ENCODE measurements at regions not wholly inside any gene's neighbourhood (a gene's known extent, or its start where the extent isn't known, plus 50 kb on each side); places are given as distances from the start of the nearest gene placed in this dataset.

DNA sequence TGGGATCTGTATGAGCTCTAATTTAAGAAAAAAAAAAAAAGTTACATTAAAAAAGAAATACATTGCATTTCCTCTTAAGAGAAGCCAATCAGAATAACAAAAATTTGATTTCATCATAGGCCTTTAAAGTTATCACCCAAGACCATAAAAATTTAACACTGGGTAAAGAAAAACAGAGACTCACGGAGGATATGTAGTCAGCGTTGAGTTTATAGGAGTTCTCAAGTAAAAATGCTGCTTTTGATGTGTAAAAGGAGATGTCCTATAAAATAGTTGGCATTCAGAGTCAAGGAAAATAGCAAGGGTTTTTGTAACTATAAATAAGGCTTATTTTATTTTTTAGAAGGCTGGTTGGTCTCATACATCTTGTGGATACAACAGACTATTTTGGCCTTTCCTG lies 191.1 kb downstream of the EFNB2 start:
- no peak overlapping the region for H3K4me3 ChIP-seq
- no peaks in the 10 kb centered on the region for H4K20me1 ChIP-seq
- TF ChIP-seq Cebpa-rat (IDR thresholded peaks at IDR 0.05): no peak
- peaks cover 6% of the 10 kb centered on the region; the same call in 1 of the 2 replicates for H3K27me3 ChIP-seq
- H3K9ac ChIP-seq: peak overlapping the region; percentile 39; the same call in 1 of the 2 replicates
- H3K4me2 ChIP-seq: peak overlapping the region; percentile 62
- no peak overlapping the region for H3K27ac ChIP-seq
- no peaks in the 10 kb centered on the region for H3K36me3 ChIP-seq
- 0 out of 2 replicates have a peak, but pooled peaks cover 9% of the 10 kb centered on the region for H3K4me1 ChIP-seq
- peaks cover 20% of the 10 kb centered on the region for H3K9me3 ChIP-seq

DNA sequence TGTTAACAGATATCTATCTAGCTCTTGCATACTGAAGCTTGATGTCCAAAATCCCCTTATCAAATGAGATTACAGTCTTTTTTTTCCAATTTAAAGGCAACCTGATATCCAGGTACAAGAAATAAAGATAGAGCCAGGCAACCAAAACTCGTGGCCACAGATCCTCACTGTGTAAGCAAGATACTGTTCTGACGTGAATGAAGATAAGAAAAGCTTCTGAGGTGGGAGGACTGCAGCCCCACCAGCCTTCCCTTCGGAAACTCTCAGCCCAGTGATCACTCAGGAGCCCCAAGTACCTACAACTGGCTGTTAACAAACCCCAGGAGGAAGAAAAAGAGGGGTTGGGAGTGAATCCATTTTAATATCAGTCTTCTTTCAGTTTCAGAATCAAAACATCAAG lies 191.6 kb downstream of the EFNB2 start:
- TF ChIP-seq Cebpa-rat (IDR thresholded peaks at IDR 0.05): no peak
- peak overlapping the region; percentile 62 for H3K4me2 ChIP-seq

DNA sequence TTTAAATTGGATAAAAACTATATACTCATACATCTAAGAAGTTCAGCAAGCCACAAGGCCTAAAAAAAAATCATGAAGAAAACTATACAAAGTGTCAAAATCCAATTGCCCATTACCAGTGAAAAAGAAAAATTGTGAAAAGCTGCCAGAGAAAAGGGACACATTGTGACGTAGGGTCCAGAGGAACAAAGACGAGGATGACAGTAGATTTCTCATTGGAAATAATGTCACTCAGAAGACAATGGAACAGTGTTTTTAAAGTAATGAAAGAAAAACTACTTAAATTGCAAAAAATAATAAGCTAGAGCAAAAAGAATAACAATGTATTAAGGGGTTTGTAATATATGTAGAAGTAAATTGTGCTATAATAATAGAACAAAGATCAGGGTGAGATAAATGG lies 195.2 kb downstream of the EFNB2 start:
- no peak overlapping the region for H3K4me2 ChIP-seq
- no peaks in the 10 kb centered on the region for H3K36me3 ChIP-seq
- H3K9ac ChIP-seq: no peak overlapping the region
- H4K20me1 ChIP-seq: no peaks in the 10 kb centered on the region
- peaks cover 15% of the 10 kb centered on the region for H3K9me3 ChIP-seq
- H3K4me1 ChIP-seq: 0 out of 2 replicates have a peak, but pooled peaks cover 9% of the 10 kb centered on the region
- TF ChIP-seq Cebpa-rat (IDR thresholded peaks at IDR 0.05): no peak
- no peaks in the 10 kb centered on the region for H3K27me3 ChIP-seq
- H3K4me3 ChIP-seq: no peak overlapping the region
- H3K27ac ChIP-seq: no peak overlapping the region

More for the DNA sequence above, 191.6 kb downstream of the EFNB2 start:
- H3K4me3 ChIP-seq: no peak overlapping the region; the same call in 1 of the 2 replicates
- no peaks in the 10 kb centered on the region for H3K36me3 ChIP-seq
- H3K9me3 ChIP-seq: peaks cover 15% of the 10 kb centered on the region
- no peaks in the 10 kb centered on the region for H4K20me1 ChIP-seq
- H3K9ac ChIP-seq: peak overlapping the region; percentile 39; the same call in 1 of the 2 replicates
- no peak overlapping the region for H3K27ac ChIP-seq
- H3K27me3 ChIP-seq: 0 out of 2 replicates have a peak, but pooled peaks cover under 1% of the 10 kb centered on the region
- 0 out of 2 replicates have a peak, but pooled peaks cover 9% of the 10 kb centered on the region for H3K4me1 ChIP-seq

DNA sequence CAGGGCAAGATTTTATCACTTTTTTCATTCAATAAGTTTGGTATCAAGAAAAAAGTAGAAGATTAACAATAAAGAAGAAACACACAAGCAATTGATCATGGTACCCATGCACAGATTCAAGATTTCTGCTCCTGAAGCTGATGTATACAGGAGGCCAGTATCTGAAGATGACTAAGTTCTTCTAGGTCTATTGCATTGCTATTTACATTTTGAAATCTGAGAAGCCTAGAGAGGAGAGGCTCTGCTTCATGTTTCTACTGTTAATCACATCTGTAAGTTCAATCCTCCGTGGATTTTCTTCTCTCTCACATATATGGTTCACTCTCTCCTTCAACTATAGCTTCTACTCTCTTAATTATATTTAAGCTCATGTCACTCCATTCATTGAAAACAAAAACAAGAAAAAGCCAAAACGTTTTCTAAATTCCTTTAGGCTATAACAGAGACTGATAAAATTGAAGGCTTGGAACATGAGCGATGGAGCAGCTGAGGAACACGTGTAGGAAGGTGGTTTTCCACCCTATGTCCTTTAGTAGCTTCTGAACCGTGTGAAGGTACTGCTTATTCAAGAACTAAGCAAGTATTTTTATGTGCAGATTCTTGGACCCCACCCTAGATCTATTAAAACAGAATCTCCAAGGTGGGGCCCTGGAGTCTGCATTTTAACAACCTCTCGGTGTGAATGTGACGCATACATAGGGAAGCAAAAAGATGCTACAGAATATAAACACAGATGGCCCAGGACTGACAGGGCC lies 198.2 kb downstream of the EFNB2 start:
- Histone ChIP-seq H4K20me1 (no peaks in the 10 kb centered on the region), H3K4me2 (no peak overlapping the region), H3K4me1 (no peaks in the 10 kb centered on the region), H3K4me3 (no peak overlapping the region), H3K9me3 (peaks cover 15% of the 10 kb centered on the region), H3K36me3 (no peaks in the 10 kb centered on the region), H3K27ac (no peak overlapping the region), H3K27me3 (no peaks in the 10 kb centered on the region), H3K9ac (no peak overlapping the region)
- no peak for TF ChIP-seq Cebpa-rat (IDR thresholded peaks at IDR 0.05)

DNA sequence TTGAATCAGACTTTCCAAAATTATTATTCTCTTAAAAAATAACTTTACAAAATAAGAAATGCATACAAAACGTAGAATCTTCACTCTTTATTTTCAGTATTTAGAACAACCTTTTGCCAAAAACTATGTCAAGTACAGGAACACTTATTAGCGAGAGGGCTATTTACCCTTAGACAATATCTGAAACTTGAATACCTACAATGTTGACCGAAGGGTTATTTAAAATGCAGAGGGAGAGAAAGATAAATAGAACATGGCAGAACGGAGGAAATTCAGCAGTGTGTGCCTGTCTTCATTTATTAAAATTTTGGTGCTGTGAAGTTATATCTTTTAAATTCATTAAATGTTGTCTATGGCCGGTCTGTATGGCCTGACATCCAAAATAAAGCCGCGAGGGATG lies 198.8 kb downstream of the EFNB2 start:
- H3K9ac ChIP-seq: no peak overlapping the region
- H3K27me3 ChIP-seq: no peaks in the 10 kb centered on the region
- no peak overlapping the region for H3K27ac ChIP-seq
- H3K4me2 ChIP-seq: no peak overlapping the region
- H3K9me3 ChIP-seq: peaks cover 15% of the 10 kb centered on the region
- no peak for TF ChIP-seq Cebpa-rat (IDR thresholded peaks at IDR 0.05)
- H3K36me3 ChIP-seq: no peaks in the 10 kb centered on the region
- H4K20me1 ChIP-seq: no peaks in the 10 kb centered on the region
- no peak overlapping the region for H3K4me3 ChIP-seq
- H3K4me1 ChIP-seq: no peaks in the 10 kb centered on the region

DNA sequence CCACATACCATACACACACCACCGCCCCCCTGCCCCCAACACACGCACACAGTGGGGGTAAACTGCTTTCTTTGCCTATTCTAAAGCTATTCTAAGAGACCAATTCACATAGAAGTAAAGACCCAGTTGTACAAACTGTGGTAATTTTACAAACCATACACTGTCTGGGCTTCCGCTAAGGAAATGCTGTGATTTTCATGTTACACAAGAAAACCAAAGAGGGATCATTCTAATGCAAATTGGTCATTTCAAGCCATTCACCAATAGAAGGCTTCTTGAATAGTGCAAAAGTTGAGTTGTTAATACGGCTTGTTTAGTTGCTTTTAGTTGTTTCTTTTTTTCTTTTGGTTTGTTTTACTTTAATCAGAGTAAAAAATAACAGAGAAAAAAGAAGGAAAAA lies 202.8 kb downstream of the EFNB2 start:
- no peak overlapping the region for H3K4me2 ChIP-seq
- no peaks in the 10 kb centered on the region for H3K9me3 ChIP-seq
- no peaks in the 10 kb centered on the region for H4K20me1 ChIP-seq
- no peaks in the 10 kb centered on the region for H3K27me3 ChIP-seq
- no peak for TF ChIP-seq Cebpa-rat (IDR thresholded peaks at IDR 0.05)
- no peak overlapping the region for H3K27ac ChIP-seq
- no peak overlapping the region for H3K4me3 ChIP-seq
- no peaks in the 10 kb centered on the region for H3K4me1 ChIP-seq
- no peaks in the 10 kb centered on the region for H3K36me3 ChIP-seq
- H3K9ac ChIP-seq: no peak overlapping the region

DNA sequence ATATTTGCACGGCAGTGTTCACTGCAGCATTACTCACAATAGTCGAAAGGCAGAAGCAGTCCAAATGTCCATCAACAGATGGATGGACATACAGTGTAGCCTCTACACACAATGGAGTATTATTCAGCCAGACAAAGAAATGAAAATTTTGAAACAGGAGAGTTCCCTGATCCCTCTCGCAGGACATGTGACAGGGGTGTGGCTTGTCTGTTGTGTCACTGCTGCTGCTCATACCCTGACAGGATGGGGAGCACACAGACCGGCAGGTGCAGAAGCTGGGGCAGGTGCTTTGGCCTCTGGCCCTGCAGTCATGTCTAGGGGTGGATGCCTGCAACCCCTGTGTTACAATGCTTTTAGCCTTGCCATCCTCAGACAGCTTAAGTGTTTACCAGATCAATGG lies 204.3 kb downstream of the EFNB2 start:
- Histone ChIP-seq H3K36me3 (no peaks in the 10 kb centered on the region), H3K9ac (no peak overlapping the region), H3K27me3 (no peaks in the 10 kb centered on the region), H3K4me2 (no peak overlapping the region), H4K20me1 (no peaks in the 10 kb centered on the region), H3K9me3 (no peaks in the 10 kb centered on the region), H3K4me1 (peaks cover 2% of the 10 kb centered on the region), H3K4me3 (no peak overlapping the region), H3K27ac (no peak overlapping the region)
- TF ChIP-seq Cebpa-rat (IDR thresholded peaks at IDR 0.05): no peak

DNA sequence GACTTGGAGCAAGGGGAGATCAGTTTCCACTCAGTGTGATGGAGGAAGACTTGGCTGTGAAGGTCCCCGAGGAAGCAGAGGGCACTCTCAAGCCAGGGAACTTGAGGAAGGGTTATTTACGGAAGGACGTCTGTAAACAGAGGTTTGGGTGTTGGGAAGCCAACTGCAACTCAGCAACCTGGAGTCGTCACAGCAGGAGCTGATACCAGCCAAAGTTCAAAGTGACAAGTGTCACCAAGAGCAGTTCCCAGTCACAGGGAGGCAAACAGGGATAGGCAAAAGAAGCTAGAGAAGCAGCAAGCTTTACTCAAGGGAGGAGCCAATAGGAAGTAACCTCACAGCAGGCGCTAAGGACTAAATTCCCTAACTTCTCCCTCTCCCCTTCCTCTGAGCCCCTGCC lies 205.5 kb downstream of the EFNB2 start:
- TF ChIP-seq Cebpa-rat (IDR thresholded peaks at IDR 0.05): no peak
- H3K27me3 ChIP-seq: no peaks in the 10 kb centered on the region
- H3K9me3 ChIP-seq: no peaks in the 10 kb centered on the region
- no peaks in the 10 kb centered on the region for H3K36me3 ChIP-seq
- no peak overlapping the region for H3K4me3 ChIP-seq
- no peak overlapping the region for H3K9ac ChIP-seq
- H4K20me1 ChIP-seq: no peaks in the 10 kb centered on the region
- no peak overlapping the region for H3K4me2 ChIP-seq
- H3K4me1 ChIP-seq: peaks cover 8% of the 10 kb centered on the region
- no peak overlapping the region for H3K27ac ChIP-seq

DNA sequence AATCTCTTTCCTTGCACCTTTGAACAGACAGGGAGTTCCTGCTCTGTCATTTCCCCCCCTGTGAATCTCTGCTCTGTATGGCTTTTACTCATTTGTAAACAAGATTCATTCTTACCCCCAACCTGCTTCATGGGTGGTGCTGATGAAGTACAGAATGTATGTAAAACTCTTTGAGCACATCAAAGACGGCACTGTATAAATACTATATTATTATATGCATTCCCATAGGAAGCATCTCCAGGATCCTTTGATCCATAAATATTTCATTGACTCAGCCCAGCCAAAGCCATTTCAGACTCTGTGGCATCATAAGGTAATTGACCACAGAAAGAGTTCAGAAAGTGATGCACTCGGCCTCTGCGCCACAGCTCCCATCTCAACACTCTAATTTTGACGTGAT lies 208.7 kb downstream of the EFNB2 start:
- no peak overlapping the region for H3K9ac ChIP-seq
- TF ChIP-seq Cebpa-rat (IDR thresholded peaks at IDR 0.05): no peak
- H4K20me1 ChIP-seq: no peaks in the 10 kb centered on the region
- no peak overlapping the region for H3K27ac ChIP-seq
- H3K4me1 ChIP-seq: peaks cover 8% of the 10 kb centered on the region
- no peak overlapping the region for H3K4me3 ChIP-seq
- H3K9me3 ChIP-seq: peaks cover 29% of the 10 kb centered on the region
- H3K36me3 ChIP-seq: peaks cover 6% of the 10 kb centered on the region; the same call in 1 of the 2 replicates
- no peaks in the 10 kb centered on the region for H3K27me3 ChIP-seq
- H3K4me2 ChIP-seq: no peak overlapping the region

DNA sequence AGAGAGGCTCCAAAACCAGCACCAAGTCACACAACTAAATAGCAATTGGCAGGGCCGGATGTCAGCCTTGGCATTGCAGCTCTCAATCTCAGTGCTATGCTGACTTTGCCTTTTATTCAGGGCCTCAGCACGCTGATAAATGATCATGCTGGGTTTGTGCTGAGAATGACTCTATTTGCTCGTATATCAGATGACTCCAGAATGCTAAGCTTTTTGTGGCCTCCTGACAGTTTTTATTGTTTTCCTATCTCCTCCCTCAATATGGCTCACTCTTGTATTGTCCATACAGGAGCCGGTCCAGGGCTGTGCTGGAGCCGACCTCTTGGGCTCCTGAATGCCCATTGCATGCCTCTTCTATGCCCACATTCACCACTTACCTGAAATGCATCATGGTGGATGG lies 211.0 kb downstream of the EFNB2 start:
- peaks cover 8% of the 10 kb centered on the region for H3K4me1 ChIP-seq
- TF ChIP-seq Cebpa-rat (IDR thresholded peaks at IDR 0.05): no peak
- no peak overlapping the region for H3K9ac ChIP-seq
- H3K4me3 ChIP-seq: no peak overlapping the region
- no peaks in the 10 kb centered on the region for H3K27me3 ChIP-seq
- no peak overlapping the region for H3K27ac ChIP-seq
- H3K9me3 ChIP-seq: peaks cover 31% of the 10 kb centered on the region
- no peak overlapping the region for H3K4me2 ChIP-seq
- H3K36me3 ChIP-seq: peaks cover 6% of the 10 kb centered on the region; the same call in 1 of the 2 replicates
- no peaks in the 10 kb centered on the region for H4K20me1 ChIP-seq
